IPS DF 4.7 (cell line): ENCODE measurements at regions not wholly inside any gene's neighbourhood (a gene's known extent, or its start where the extent isn't known, plus 50 kb on each side); places are given as distances from the start of the nearest gene placed in this dataset.
"Not testable (repeated sequence)": the region's sequence is repeated elsewhere in the genome, so short reads cannot be mapped to it uniquely, and the experiment has no call there.

Experiments
- DNase-seq: peaks from one replicate; pipeline ENCODE4 v3.0.0-alpha.2; 2013; ENCODE audit warnings: low spot score; ENCODE audit errors: extremely low read depth

DNA sequence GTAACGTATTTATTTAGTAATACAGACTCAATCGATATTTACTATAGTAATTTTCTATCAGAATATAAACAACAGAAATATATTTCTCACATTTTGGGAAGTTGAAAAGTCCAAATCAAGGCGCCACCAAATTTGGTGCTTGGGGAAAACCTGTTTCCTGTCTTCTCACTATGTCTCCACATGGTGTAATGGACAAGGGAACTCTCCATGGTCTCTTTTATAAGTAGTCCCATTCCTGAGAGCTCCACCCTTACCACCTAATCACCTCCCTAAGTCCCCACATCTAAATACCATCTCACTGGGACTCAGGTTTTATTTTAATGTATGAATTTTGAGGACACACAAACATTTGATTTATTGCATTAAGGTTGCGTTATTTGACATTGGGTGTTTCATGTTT, 848.0 kb downstream of the LTN1 start:
- no peak for DNase-seq

DNA sequence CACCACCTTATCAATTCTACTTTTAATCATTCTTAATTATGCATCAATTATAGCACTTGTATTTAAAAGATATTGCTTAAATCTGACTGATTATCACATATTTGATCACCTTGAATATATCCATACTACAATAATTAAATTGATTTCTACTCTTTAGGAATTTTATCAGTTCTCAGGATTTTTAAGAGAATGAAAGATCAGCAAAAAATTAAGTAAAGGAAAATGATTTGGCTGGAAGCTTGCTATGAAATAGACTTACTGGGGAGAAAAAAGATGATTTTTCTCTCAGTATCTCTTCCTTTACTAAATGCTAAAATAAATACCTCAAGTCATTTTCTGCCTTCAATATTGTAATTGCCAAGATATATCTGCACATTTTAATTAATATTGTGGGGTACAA, 848.6 kb downstream of the LTN1 start:
- DNase-seq, result no peak

DNA sequence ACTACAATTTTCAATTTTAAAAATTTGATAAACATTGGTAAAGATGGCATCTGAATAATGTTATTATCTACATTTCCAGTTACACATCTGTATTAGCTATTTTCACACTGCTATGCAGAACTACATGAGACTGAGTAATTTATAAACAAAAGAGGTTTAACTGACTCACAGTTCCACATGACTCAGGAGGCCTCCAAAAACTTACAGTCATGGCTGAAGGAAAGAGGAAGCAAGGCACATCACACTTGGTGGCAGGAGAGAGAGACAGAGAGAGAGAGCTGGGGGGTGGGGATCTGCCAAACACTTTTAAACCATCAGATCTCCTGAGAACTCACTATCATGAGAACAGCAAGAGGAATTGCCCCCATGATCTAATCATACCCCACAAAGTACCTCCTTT, 850.0 kb downstream of the LTN1 start:
- DNase-seq, result no peak

DNA sequence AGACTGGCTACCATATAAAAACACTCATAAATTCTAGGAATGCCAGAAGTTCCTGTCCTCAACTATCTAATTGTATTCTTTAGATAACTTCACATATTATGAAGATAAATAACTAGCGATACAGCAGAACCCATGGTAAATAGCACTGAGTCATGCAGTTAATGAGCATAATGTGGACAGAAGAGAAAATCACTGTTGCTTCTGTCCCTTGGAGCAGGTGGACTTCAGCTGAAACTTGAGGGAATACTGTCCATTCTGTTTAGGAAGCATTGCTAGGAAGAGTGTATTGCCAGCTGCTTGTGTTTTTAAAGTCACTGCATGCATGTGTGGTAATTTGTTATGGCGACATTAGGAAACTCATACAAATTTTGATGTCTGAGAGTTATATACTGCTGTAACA, 854.4 kb downstream of the LTN1 start:
- DNase-seq, result no peak

DNA sequence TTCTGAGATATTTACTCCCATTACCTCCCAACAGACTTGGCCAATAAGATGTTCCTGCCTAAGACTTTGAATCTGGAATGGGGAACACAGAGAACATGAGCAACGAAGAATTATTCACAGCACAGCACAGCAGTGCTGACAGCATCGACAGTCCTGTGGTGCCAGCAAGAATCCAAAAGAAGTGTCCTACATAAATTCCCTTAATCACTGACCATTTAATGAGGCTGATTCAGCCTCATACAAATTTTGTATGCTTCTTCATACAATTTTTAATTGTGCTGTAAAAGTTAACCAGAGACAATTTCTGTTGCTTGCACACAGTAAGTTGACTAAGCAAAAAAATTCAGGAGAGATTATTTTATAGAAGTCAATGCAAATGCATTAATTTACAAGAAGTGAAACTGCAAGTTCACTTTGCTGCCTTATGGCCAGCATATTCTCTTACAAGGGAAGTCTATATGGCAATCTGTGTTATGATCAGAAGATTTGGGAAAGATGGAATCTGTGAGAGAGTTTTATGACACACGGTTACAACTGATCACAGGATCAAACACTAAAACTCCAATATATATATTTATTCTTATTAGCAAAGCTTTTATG, 855.9 kb downstream of the LTN1 start:
- DNase-seq, result no peak

DNA sequence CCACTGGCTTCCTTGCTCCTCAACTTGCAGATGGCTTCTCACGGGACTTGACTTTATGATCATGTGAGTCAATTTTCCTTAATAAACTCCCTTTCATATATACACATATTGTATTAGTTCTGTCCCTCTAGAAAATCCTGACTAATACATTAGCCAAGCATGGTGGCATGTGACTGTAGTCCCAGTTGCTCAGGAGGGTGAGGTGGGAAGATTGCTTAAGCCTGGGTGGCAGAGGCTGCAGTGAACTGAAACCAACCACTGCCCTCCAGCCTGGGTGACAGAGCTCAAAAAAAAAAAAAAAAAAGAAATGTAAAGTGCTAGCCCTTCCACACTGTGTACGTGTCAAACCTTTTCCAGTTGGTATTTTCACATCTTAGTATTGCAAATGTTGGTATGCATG, 857.0 kb downstream of the LTN1 start:
- no peak for DNase-seq

DNA sequence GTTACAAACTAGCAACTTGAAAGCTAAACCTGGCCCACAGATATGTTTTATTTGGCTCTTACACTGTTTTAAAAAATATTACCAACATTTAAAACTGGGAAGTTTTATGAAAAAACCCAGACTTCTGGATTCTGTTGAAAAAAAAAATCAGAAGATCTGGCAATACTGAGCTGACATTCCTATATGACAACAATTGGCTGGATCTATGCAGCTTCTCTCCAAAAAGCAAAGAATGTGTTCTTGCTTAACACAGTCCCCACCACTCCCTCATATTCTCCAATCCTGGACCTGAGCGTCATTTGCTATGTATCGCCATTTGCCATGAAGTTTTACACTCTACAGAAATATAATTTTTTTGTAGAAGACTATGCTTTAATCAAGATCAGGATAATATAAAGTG, 859.6 kb downstream of the LTN1 start:
- no peak for DNase-seq

DNA sequence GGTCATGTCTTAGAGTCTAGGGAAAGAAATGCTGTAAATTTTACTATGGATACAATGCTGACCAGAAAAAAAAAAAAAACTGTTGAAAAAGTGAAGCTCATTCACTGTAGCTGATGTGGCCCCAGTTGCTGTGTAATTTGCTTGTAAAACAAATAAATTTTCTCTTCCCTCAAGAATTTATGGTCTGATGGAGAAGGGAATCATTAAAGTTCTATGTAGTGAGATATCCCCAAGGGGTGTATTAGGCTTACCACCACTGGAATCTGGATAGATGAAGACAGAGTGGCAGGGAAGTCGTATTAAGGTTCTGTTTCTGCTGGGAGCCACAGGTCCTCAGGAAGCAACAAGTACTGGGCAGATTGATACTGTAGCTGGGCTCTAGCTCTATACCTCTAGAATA, 860.0 kb downstream of the LTN1 start:
- DNase-seq, result no peak

DNA sequence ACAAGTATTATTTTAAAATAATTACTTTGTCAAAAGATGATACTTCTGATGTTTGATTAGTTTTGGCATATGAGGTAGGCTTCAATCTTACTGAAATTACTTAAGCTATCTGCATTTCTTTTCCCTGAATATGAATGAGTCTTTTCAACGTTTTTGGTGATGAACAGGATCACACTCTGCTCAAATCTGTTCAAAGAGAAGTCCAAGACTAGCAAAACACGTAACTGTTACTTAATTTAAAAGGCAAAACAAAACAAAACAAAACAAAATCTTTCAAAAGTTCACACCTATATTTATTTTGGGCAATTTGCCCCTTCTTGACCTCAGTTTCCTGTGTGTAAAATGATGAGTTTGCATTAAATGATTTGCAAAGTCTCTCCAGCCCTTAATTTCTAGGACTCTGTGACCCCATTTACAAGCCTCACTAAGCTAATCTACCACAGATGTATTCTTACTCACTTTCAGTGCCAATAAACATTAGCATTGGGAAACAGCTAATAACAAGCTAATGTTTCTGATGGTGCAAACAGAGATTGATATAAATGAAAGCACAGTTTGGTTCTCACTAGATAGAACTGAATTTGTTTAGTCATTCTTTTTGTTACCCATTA, 865.4 kb downstream of the LTN1 start:
- no peak for DNase-seq

DNA sequence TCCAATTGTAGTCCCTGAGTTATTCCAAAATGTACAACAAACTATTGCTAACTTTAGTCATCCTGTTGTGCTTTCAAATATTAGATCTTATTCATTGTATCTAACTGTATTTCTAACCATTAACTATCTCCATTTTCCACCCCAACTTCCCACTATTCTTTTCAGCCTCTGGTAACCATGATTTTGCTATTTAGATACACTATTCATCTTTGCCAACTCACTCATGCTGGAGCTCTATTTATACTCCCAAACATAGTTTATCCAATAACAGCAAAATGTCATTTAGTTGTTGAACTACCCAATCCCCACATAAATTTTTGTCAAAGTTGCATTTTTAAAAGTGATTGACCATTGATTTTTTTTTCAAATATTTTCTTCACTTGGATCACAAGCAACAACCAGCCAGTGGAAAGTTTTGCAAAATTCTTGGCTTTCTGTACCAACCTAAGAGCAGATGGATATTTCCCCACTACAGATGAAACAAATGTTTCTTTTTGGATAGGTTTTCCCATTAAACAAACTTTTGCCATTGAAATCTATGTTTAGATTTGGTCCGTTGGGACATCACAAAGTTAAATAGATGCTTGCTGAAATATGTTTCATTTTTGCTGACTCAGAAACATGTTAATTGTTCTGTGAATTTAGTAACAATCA, 866.0 kb downstream of the LTN1 start:
- DNase-seq, result no peak

DNA sequence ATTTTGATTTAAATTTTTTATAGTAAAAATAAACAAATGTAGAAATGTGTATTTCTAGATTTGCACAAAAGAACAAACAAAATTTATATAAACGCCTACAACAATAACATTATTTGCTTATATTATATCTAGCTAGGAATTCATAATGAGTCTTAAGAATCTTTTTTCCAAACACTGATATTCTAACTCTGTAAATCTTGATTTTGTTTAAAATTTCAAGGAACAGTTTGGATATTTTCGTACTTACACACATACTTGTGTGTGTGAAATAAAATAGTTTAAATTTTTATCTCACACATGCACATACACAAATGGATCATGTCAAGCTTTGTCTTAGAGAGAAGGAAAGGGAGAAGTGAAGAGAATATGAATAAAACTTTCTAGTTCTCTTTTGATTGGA, 868.1 kb downstream of the LTN1 start:
- no peak for DNase-seq

DNA sequence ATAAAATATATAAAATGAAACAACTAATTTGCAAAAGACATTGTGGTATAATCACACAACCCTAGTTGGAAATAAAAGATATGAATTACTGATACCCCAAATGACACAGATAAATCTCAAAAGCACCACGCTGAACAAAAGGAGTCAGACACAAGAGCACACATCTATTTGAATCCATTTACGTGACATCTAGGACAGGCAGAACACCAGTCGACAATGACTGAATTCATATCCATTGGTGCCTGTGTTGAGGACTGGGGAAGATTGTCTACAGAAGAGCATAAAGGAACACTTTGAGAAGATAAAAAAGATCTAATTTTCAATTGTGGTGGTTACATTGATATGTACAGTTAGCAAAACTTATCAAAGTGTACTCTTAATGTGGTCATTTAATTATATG, 874.1 kb downstream of the LTN1 start:
- DNase-seq, result no peak

DNA sequence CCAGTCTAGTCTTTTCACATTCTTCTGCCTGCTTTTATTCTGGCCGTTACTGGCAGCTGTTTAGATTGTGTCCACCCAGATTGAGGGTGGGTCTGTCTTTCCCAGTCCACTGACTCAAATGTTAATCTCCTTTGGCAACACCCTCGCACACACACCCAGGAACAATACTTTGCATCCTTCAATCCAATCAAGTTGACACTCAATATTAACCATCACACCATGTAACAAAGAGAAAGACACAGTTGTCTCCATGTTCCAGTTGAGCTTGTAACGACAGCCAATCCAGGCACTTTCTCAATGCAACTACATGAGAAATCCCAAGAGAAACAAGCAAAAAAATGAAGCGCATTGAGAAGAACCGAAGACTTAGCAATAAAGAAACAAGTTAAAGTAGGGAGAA, 877.7 kb downstream of the LTN1 start:
- DNase-seq, result not testable (repeated sequence)

DNA sequence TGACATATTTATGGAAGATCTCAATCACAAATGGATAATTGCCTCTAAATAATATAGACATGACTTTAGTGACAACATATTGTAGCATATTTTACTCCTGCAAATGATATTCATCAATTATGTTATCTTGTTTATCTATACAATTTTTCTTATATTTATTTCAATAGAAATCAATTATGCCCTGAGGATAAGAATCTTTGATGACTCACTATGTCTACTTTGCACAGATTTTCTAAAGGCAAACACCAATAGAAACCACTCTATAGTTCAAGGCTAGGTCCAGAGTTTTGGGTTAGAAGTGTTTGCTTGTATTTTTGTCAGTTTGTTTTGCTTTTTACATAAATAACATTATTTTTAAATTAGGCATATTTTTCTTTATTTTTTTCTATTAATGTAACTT, 879.0 kb downstream of the LTN1 start:
- no peak for DNase-seq

DNA sequence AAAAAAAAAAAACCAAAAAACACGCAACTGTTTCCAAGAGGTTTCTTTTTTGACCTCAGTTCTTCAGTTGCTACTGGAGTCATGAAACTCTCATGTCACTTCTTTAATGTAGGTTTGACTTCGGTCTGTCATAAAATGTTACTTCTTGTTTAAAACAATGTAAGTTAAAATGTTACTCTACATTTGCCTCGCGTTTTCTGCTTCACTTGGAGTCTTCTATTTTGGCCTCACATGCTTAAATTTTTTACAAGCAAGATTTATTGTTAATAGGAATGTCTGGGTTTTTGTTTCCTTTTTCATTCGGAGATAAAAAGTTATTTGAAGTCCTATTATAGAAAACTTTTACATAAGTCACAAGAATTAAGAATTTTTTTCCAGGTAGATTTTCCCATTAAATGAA, 880.2 kb downstream of the LTN1 start:
- DNase-seq, result no peak

DNA sequence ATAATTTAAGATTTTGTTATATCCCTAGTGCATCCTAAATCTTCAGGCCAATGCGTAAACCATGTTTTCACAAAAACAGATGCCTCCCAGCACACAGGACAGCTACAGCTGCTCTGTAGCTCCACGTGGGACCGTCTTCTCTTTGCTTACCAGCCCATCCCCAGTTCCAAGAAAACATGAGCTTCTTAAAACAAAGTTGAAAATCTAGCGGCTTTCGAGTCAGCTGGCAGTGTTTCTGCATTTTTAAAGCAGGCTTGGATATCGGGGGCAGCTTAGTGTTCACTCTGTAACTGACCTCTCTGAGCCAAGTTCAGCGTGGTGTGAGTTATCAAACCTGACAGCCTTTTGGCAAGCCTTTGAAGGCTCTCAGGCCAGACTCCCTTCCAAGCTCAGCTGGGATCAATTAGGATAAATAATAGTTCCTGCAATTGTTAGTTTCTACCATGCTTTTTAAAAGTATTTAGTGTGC, 881.5 kb downstream of the LTN1 start:
- DNase-seq, result no peak

DNA sequence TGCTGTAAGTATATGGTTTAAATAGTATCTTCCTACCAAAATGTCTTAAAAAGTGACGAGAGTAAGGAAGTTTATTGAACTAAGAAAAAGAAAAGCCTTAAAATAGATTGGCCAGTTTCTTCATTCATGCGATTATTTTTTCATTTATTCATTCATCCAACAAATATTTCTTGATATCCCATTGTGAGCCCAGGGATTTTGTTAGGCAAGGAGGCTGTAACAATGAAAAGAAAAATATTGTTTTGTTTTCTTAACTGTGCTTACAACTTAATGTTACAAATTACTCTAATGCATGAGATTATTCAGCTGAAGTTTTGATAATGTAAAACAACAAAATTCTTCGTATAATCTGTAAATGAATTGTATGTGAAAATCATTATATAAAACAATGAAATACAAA, 882.0 kb downstream of the LTN1 start:
- no peak for DNase-seq

DNA sequence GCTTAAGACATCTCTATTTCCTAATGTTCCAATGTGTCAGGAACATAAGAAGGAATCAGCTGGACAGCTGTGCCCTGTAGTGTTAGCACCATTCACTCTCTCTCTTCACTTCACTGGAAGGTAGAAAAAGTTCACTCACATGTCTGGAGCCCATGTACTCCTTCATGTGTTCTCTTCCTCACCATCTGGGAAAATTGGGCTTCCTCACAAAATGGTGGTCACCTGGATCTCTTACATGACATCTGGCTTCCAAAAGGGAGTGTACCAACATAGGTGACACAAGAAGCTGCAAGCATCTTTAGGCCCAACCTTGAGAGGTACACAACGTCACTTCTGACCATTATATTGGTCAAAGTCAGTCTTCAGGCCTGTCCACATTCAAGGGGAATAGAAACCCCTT, 882.6 kb downstream of the LTN1 start:
- DNase-seq, result no peak

DNA sequence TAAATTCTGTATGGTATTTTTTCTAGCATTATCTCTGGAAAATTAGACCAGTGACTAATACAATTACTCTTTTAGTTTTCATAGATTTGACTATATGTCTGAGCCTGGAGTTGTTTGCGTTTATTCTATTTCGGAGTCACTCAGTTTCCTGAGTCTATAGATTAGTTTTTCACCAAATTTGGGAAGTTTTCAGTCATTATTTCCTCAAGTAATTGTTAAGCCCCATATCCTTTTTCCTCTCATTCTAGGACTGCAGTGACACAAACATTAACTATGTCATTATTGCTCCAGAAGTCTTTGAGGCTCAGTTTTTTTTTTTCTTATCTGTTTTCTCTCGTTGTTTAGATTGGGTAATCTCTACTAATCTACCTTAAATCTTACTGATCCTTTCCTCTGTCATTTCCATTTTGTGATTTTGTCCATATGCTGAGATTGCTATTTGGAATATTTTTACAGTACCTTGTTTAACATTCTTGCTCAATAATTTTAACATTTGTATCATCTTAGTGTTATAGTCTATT, 886.2 kb downstream of the LTN1 start:
- DNase-seq, result no peak

DNA sequence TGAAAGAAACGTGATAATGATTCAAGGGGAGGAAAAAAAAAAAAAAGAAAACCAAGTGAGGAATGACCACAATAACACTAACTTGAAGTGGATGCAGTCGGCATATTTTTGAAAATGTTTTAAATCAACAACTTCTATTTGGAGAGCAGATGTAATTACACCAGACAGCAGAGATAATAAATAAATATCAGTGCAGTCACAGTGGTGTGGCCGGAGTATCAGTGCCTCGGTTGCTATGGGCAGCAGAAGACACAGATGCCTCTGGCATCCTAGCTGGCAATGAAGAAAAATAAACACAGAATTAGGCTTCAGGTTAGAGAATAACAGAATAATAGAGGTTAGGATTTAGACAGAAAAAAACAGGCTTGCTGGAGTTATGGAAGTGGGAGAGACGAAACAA, 888.3 kb downstream of the LTN1 start:
- DNase-seq, result no peak

DNA sequence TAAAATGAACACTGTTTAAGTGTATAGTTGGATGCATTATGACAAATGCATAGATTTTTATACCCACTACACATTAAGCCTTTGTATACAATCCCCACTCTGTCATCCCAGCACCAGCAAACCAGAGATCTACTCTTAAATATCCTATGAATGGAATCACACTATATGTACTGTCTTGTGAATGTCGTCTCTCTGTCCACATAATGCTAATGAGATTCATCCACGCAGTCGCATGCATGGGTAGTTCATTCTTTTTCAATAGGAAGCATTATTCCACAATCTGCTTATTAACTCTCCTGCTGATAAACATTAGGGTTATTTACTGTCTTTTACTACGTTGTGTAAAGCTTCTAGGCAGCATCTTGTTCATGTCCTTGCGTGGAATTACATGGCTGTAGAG, 892.3 kb downstream of the LTN1 start:
- DNase-seq, result no peak

DNA sequence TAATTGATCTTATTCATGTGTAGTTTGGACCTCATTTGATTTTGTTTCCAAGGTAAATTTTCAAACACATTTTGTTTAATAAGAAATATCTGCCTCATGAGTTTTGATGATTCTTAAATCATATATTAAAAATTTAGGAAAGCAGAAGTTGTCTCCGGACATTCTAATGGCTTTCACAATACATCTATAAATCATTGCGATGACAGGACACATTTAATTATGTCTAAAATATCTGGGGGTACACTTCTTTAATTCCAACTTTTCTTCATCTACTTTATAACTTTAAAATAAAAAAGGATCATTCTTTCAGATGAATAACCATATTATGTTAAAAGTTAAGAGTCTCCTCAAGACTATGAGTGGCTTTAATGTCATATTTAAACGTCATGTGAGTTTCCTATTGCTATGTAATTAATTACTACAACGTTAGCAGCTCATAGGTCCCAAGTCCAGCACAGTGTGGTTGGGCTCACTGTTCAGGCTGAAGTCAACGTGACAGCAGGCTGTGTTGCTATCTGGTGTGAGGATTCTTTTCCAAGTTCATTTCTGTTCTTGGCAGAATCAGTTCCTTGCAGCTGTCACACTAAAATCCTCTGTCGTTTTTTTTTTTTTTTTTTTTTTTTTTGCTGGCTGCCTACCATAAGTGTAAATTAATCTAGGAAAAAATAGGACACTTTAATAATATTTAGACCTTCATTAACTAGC, 893.5 kb downstream of the LTN1 start:
- no peak for DNase-seq
